ENCODE measurements at regions not wholly inside any gene's neighbourhood (a gene's known extent, or its start where the extent isn't known, plus 50 kb on each side); places are given as distances from the start of the nearest gene placed in this dataset.

- ATAC-seq (ENCODE audit: low read depth) (no peak), DNase-seq (no peak)
- Mint-ChIP-seq H3K4me1 (no peaks in the 10 kb centered on the region), H3K9me3 (ENCODE audit: insufficient read depth) (no peaks in the 10 kb centered on the region), H3K4me3 (no peak overlapping the region), H3K27me3 (peaks cover 4% of the 10 kb centered on the region), H3K27ac (no peak overlapping the region)
- peaks cover 0 to 3% (median 0%) of the 10 kb centered on the region in 4 experiments for H3K27me3 ChIP-seq (replicated peaks in 1 of 4; ENCODE audit: control extremely low read depth in 1 of 4, control insufficient read depth in 3 of 4, insufficient read depth in 4 of 4, low read length in 3 of 4)
- no peaks in the 10 kb centered on the region for H3K9me3 ChIP-seq (ENCODE audit: control extremely low read depth in 1 of 3, control insufficient read depth in 2 of 3, insufficient read depth in 1 of 3, low read length in 2 of 3)
- no peaks in the 10 kb centered on the region for H3K79me2 ChIP-seq (ENCODE audit: control insufficient read depth, insufficient read depth, low read length)
- TF ChIP-seq, protein P1, sequence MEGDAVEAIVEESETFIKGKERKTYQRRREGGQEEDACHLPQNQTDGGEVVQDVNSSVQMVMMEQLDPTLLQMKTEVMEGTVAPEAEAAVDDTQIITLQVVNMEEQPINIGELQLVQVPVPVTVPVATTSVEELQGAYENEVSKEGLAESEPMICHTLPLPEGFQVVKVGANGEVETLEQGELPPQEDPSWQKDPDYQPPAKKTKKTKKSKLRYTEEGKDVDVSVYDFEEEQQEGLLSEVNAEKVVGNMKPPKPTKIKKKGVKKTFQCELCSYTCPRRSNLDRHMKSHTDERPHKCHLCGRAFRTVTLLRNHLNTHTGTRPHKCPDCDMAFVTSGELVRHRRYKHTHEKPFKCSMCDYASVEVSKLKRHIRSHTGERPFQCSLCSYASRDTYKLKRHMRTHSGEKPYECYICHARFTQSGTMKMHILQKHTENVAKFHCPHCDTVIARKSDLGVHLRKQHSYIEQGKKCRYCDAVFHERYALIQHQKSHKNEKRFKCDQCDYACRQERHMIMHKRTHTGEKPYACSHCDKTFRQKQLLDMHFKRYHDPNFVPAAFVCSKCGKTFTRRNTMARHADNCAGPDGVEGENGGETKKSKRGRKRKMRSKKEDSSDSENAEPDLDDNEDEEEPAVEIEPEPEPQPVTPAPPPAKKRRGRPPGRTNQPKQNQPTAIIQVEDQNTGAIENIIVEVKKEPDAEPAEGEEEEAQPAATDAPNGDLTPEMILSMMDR (IDR thresholded peaks at IDR 0.05), result no peak
- TF ChIP-seq EZH2 (IDR thresholded peaks at IDR 0.05; ENCODE audit: borderline replicate concordance, insufficient read depth, low read depth, low read length, poor library complexity, severe bottlenecking), result no peak
- H3K27ac ChIP-seq (ENCODE audit: low read length in 2 of 2), result no peak overlapping the region
- H3K4me1 ChIP-seq (ENCODE audit: control insufficient read depth in 2 of 2, insufficient read depth in 2 of 2, low read length in 2 of 2), result no peaks in the 10 kb centered on the region
- no peaks in the 10 kb centered on the region for H4K20me1 ChIP-seq (ENCODE audit: control insufficient read depth, insufficient read depth, low read length, poor library complexity, severe bottlenecking)
- intact Hi-C loops (cut with micrococcal nuclease), result no loop called here
- no peak overlapping the region for H2AFZ ChIP-seq (ENCODE audit: insufficient read depth, low read depth, low read length, poor library complexity, severe bottlenecking)
- H3K4me3 ChIP-seq (ENCODE audit: control extremely low read depth in 1 of 5, extremely low read depth in 1 of 5, insufficient read depth in 1 of 5, low read depth in 2 of 5, low read length in 4 of 5), result no peak overlapping the region
- H3K9ac ChIP-seq (ENCODE audit: low read length), result no peak overlapping the region
- 100% methylated on average over 3 of the region's 3 CpGs for WGBS (ENCODE audit: insufficient coverage)
- no peaks in the 10 kb centered on the region for H3K36me3 ChIP-seq (replicated peaks in 1 of 2; ENCODE audit: control extremely low read depth in 1 of 2, control insufficient read depth in 1 of 2, extremely low read depth in 1 of 2, insufficient read depth in 2 of 2, low read length in 1 of 2)
- no peak overlapping the region for H3K4me2 ChIP-seq (replicated peaks; ENCODE audit: low read depth, low read length, poor library complexity, severe bottlenecking)
- ChIA-PET POLR2A (no interaction called here), CTCF (no interaction called here)
Observed at GRCh38 chr9:95785209-95785608, 90.3 kb upstream of the ERCC6L2 start.

GRCh38 chr9:95784318-95784717, 91.2 kb upstream of the ERCC6L2 start:
- ChIA-PET POLR2A (no interaction called here), CTCF (no interaction called here)
- Histone ChIP-seq H3K79me2 (ENCODE audit: control insufficient read depth, insufficient read depth, low read length) (no peaks in the 10 kb centered on the region), H3K9me3 (ENCODE audit: control extremely low read depth in 1 of 3, control insufficient read depth in 2 of 3, insufficient read depth in 1 of 3, low read length in 2 of 3) (no peaks in the 10 kb centered on the region), H2AFZ (ENCODE audit: insufficient read depth, low read depth, low read length, poor library complexity, severe bottlenecking) (no peak overlapping the region), H3K4me2 (replicated peaks; ENCODE audit: low read depth, low read length, poor library complexity, severe bottlenecking) (no peak overlapping the region), H4K20me1 (ENCODE audit: control insufficient read depth, insufficient read depth, low read length, poor library complexity, severe bottlenecking) (no peaks in the 10 kb centered on the region), H3K27ac (ENCODE audit: low read length in 2 of 2) (no peak overlapping the region), H3K27me3 (replicated peaks in 1 of 4; ENCODE audit: control extremely low read depth in 1 of 4, control insufficient read depth in 3 of 4, insufficient read depth in 4 of 4, low read length in 3 of 4) (peaks cover 0 to 3% (median 0%) of the 10 kb centered on the region in 4 experiments), H3K4me3 (ENCODE audit: control extremely low read depth in 1 of 5, extremely low read depth in 1 of 5, insufficient read depth in 1 of 5, low read depth in 2 of 5, low read length in 4 of 5) (no peak overlapping the region), H3K4me1 (ENCODE audit: control insufficient read depth in 2 of 2, insufficient read depth in 2 of 2, low read length in 2 of 2) (no peaks in the 10 kb centered on the region), H3K36me3 (replicated peaks in 1 of 2; ENCODE audit: control extremely low read depth in 1 of 2, control insufficient read depth in 1 of 2, extremely low read depth in 1 of 2, insufficient read depth in 2 of 2, low read length in 1 of 2) (no peaks in the 10 kb centered on the region), H3K9ac (ENCODE audit: low read length) (no peak overlapping the region)
- Mint-ChIP-seq H3K4me3 (no peak overlapping the region), H3K4me1 (no peaks in the 10 kb centered on the region), H3K9me3 (ENCODE audit: insufficient read depth) (no peaks in the 10 kb centered on the region), H3K27ac (no peak overlapping the region), H3K27me3 (peaks cover 4% of the 10 kb centered on the region)
- ATAC-seq (ENCODE audit: low read depth) (no peak), DNase-seq (no peak)
- no peak for TF ChIP-seq EZH2 (IDR thresholded peaks at IDR 0.05; ENCODE audit: borderline replicate concordance, insufficient read depth, low read depth, low read length, poor library complexity, severe bottlenecking)
- TF ChIP-seq, protein P1 (IDR thresholded peaks at IDR 0.05), result no peak
- WGBS (ENCODE audit: insufficient coverage), result 93% methylated on average over 27 of the region's 31 CpGs
- intact Hi-C loops (cut with micrococcal nuclease), result no loop called here
